HG02623 (cell line): ENCODE measurements at regions not wholly inside any gene's neighbourhood (a gene's known extent, or its start where the extent isn't known, plus 50 kb on each side); places are given as distances from the start of the nearest gene placed in this dataset.
A peak's percentile ranks its signal among the peaks of the same experiment; 100 is the strongest.
"Not testable (repeated sequence)": the region's sequence is repeated elsewhere in the genome, so short reads cannot be mapped to it uniquely, and the experiment has no call there.

Experiments used
- ATAC-seq: cut with Tn5 transposase; IDR thresholded peaks from one replicate; pipeline ENCODE4 v1.9.1; 2021; ENCODE audit warnings: moderate library complexity; ENCODE audit not compliant: unreplicated experiment

DNA sequence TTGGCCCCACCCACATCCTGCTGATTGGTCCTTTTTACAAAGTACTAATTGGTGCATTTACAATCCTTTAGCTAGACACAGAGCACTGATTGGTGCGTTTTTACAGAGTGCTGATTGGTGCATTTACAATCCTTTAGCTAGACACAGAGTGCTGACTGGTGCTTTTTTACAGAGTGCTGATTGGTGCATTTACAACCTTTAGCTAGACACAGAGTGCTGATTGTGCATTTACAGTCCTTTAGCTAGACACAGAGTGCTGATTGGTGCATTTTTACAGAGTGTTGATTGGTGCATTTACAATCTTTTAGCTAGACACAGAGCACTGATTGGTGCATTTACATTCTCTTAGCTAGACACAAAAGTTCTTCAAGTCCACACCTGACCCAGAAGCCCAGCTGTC lies 144.2 kb upstream of the XIRP2 start:
- not testable (repeated sequence) for ATAC-seq

GRCh38 chr2:166743482-166743881 lies 144.8 kb upstream of the XIRP2 start:
- not testable (repeated sequence) for ATAC-seq

GRCh38 chr2:166727095-166727494 lies 161.2 kb upstream of the XIRP2 start:
- peak; percentile 99 for ATAC-seq

- no peak for ATAC-seq
Measured at GRCh38 chr2:166725927-166726924, 162.1 kb upstream of the XIRP2 start.

GRCh38 chr2:166716968-166717367 lies 171.3 kb upstream of the XIRP2 start:
- ATAC-seq, result no peak

DNA sequence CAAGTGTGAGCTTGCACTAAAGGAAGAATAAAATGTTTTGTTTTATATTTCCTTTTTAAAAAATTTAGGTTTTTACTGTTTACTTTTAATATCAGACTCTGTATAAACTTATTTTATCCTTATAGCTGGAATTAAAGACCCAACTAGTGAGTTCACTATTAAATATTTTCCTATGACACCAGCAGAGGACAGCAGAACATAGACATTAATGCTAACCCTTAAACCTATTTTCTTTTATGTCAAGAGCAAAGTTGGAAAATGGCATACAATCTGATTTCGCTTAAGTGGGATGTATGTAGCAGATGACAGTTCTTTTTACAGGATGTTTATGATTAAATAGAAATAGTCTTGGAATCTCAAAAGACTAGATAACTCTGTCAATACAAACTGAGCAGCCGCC lies 188.2 kb upstream of the XIRP2 start:
- ATAC-seq, result no peak

GRCh38 chr2:166695154-166695553 lies 193.1 kb upstream of the XIRP2 start:
- no peak for ATAC-seq

DNA sequence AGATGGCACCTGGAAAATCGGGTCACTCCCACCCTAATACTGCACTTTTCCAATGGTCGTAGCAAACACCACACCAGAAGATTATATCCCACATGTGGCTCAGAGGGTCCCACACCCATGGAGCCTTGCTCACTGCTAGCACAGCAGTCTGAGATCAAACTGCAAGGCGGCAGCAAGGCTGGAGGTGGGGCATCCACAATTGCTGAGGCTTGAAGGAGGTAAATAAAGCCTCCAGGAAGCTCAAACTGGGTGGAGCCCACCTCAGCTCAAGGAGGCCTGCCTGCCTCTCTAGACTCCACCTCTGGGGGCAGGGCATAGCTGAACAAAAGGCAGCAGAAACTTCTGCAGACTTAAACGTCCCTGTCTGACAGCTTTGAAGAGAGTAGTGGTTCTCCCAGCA lies 192.0 kb upstream of the SCN7A start:
- ATAC-seq, result not testable (repeated sequence)

- no peak for ATAC-seq
Measured at GRCh38 chr2:166677996-166678395, 183.9 kb upstream of the SCN7A start.

GRCh38 chr2:166676716-166677115 lies 182.7 kb upstream of the SCN7A start:
- no peak for ATAC-seq

DNA sequence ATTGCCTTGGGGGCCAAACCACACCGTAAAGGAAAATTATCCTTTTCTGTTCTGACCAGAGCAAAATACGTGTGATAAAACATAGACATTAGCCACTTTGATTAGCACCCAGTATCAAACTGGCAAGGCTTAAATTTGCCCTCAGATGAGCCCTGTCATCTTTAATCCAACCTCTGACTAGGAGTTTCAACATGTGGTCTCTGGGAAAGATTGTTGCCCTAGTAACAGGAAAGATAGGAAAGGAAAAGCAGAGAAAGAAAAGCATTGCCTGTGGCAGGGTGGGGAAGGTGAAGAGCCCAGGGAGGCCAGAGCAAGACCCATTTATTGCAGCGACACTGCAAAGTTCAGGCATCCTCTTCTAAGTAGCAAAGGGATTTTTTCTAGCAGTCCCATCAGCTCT lies 181.5 kb upstream of the SCN7A start:
- ATAC-seq, result no peak

- ATAC-seq, result no peak
Measured at GRCh38 chr2:166673986-166674385, 179.9 kb upstream of the SCN7A start.

GRCh38 chr2:166671801-166672200 lies 177.8 kb upstream of the SCN7A start:
- no peak for ATAC-seq

GRCh38 chr2:166671235-166671634 lies 177.2 kb upstream of the SCN7A start:
- ATAC-seq, result no peak

GRCh38 chr2:166665991-166666940 lies 172.2 kb upstream of the SCN7A start:
- ATAC-seq, result no peak

DNA sequence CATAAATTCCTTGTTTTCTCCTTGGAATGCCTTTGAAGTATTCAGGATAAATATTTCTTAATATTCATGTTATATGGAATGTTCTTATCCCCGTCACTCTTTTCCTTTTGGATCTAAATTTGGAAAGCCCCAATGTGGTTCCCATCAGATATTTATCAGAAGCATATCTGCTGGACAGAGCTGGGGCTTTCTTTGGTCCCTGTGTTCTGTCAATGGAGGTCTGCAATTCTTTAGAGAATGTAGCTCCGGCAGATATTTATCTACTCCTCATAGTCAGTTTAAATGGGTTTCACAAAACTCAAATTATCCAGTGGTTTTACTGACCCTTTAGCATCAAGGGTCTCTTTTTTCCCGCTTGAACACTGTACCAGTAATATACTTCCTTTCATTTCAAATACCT lies 167.8 kb upstream of the SCN7A start:
- ATAC-seq, result no peak

DNA sequence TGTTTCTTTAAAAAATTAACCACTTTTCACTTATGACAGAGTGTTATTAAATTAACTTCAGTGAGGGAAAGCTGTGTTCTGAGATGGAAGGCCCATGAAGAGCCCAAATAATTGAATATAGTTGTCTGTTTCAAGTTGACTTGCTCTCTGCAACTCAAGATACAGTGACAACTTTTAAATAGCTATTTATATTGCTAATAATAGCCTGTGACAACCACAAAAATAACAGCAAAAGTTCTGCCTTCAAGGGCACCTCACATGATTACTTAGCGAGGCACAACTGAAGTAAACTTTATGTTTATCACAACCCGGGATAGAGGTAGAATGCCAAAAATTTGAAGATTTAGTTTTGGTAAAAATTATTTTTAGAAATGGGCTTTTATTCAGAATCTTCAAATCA lies 167.3 kb upstream of the SCN7A start:
- no peak for ATAC-seq

DNA sequence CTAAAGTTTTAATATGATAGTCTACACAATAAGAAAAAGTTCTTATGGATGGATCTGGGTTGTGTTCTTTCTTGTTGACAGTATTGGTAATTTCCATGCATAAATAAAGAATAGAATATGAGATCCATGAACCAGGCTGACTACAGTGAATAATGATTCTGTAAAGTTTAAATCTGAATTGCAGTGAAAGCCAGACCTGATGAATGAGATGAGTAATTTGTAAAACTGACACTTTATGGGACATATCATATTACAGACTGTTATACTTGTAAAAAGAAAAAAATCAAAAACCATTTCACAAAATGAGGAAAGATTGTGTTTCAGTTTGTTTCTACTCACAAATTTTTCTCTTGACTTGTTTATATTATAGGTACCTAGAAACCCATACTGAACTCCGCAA lies 164.9 kb upstream of the SCN7A start:
- ATAC-seq, result no peak

DNA sequence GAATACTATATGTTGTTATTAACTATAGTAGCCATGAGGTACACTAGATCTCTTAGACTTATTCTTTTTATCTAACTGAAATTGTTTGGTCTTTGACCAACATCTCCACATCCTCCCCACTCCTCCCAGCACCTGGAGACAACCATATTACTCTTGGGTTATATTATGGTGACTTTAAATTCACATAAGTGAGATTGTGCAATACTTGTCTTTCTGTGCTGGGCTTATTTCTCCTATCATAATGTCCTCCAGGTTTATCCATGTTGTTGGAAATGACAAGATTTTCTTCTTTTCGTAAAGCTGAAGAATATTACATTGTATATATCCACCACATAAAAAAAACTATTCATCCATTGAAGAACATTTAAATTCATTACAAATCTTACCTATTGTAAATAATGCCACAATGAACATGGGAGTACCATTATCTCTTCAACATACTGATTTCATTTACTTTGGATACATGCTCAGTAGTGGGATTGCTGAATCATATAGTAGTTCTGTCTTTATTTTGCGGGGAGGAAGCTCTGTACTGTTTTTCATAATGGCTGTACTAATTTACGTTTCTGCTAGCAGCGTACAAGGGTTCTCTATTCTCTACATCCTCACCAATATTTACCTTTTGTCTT lies 159.2 kb upstream of the SCN7A start:
- ATAC-seq, result no peak

- ATAC-seq, result no peak
Measured at GRCh38 chr2:166651991-166652390, 157.9 kb upstream of the SCN7A start.

DNA sequence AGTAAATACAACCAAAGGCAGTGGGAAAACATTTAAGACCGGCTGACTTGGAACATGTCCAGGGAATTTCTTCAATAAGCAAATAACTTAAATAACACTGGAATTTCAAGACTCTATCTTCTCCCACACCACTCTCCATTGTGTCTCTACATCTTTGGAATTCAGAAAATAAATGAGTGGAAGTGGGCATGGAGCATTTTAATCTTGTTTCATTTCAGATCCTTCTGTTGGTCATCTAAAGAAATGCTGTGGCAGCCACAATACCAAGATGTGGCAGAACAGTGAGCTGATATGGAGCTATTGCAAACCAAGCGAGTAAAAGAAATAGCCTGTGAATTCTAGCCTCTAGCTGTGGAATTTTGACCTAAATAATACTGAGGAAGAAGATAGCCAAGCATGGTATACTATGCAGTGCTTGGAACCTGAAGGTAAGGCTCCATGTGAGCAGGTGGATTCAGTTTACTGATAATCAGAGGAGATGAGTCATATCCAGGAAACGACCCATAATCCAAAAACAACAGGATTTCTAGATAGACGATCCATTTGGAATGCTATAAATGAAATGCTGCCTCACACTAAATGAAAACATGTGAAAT lies 157.1 kb upstream of the SCN7A start:
- no peak for ATAC-seq
